ENCODE measurements at regions not wholly inside any gene's neighbourhood (a gene's known extent, or its start where the extent isn't known, plus 50 kb on each side); places are given as distances from the start of the nearest gene placed in this dataset.
"Not testable (repeated sequence)": the region's sequence is repeated elsewhere in the genome, so short reads cannot be mapped to it uniquely, and the experiment has no call there.

DNA sequence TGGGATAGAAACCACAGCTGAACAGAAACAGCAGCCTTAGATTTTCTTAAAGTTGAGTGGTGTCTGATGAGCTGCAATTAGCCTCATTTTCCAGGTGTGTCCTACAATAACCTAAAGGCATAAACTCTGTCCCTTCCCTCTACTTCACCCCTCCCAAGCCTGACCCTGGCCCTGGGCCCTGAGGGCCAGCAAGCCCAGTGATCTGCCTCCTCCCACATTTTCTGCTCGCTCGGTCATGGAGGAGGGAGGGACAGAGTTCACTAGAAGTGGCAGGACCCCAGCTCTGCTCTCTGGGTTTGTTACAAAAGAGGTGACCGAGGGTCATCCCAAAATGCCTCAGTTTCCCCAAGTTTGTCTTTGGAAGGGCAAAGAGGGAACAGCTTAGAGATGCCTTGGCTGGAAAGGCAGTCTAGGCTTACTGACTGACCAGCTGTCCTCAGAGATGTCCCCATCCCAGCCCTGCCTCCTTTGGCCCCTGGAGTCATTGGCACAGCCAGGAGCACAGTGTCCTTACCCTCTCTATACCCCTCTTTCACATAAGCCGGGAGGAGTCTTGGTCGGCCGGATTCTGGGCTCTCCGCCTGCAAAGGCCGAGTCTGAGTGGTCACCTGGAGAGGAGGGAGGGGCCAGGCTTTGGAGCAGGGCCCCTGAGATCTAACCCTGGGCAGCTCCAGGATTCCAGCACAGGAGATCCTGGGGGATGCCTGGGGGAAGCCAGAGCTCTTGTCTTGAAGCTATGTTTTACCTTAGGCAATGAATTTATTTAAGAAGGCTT lies 172.7 kb downstream of the PTPRU start:
- Histone ChIP-seq H3K4me3 (no peak overlapping the region), H3K4me1 (no peaks in the 10 kb centered on the region), H3K36me3 (no peaks in the 10 kb centered on the region), H3K27me3 (no peaks in the 10 kb centered on the region), H3K27ac (no peak overlapping the region), H3K9me3 (no peaks in the 10 kb centered on the region)
- DNase-seq = no peak
- no peak for TF ChIP-seq CTCF (IDR thresholded peaks at IDR 0.05)
- TF ChIP-seq EP300 (IDR thresholded peaks at IDR 0.05) = no peak
- TF ChIP-seq POLR2A (IDR thresholded peaks at IDR 0.05) = no peak
- no peak for TF ChIP-seq POLR2AphosphoS5 (IDR thresholded peaks at IDR 0.05)
- ATAC-seq (ENCODE audit: low FRiP score in 2 of 2) = no peak
- WGBS, 2 donors = 66% methylated on average over 8 of the region's 8 CpGs

DNA sequence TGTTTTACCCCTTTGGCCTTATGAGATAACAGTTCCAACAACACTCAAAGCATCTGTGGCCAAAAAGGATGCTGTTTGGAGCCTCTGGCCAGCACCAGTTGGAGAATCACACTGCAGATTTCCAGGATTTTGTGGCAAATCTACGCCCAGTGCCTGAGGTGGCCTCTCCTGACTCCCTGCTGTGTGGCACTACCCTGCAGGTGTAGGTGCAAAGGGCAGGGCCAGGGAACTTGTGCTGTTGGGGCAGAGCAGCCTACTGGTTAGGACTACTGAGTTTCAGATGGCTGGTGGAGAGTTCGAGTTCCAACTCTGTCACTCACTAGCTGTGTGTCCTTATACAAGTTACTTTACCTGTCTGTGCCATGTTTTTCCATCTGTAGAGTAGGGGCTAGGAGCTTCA lies 170.5 kb downstream of the PTPRU start:
- H3K9me3 ChIP-seq = no peaks in the 10 kb centered on the region
- TF ChIP-seq CTCF (IDR thresholded peaks at IDR 0.05) (no peak), POLR2A (IDR thresholded peaks at IDR 0.05) (no peak), POLR2AphosphoS5 (IDR thresholded peaks at IDR 0.05) (no peak), EP300 (IDR thresholded peaks at IDR 0.05) (no peak)
- DNase-seq = no peak
- H3K36me3 ChIP-seq = no peaks in the 10 kb centered on the region
- H3K4me1 ChIP-seq = no peaks in the 10 kb centered on the region
- 83 to 87% methylated on average over 2 of the region's 2 CpGs for WGBS, 2 donors
- no peak overlapping the region for H3K27ac ChIP-seq
- ATAC-seq (ENCODE audit: low FRiP score in 2 of 2) = no peak
- H3K27me3 ChIP-seq = no peaks in the 10 kb centered on the region
- H3K4me3 ChIP-seq = no peak overlapping the region

- not testable (repeated sequence) for ATAC-seq (ENCODE audit: low FRiP score in 2 of 2); H3K9me3 ChIP-seq; H3K36me3 ChIP-seq; H3K27ac ChIP-seq; H3K4me3 ChIP-seq; DNase-seq; H3K27me3 ChIP-seq; H3K4me1 ChIP-seq
Measured at GRCh38 chr1:29400203-29400602, 163.9 kb downstream of the PTPRU start.

DNA sequence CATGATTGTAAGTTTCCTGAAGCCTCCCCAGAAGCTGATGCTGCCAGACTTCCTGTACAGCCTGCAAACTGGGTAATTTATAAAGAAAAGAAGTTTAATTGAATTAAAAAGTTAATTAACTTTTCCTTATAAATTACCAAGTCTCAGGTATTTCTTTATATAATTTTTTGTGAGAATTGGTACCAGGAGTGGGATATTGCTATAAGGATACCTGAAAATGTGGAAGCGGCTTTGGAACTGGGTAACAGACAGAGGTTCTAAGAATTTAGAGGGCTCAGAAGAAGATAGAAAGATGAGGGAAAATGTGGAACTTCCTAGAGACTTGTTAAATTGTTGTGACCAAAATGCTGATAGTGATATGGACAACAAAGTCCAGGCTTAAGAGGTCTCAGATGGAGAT lies 163.1 kb downstream of the PTPRU start:
- Histone ChIP-seq H3K4me1 (peaks cover 0 to 4% (median 0%) of the 10 kb centered on the region in 4 donors), H3K36me3 (no peaks in the 10 kb centered on the region), H3K4me3 (no peak overlapping the region), H3K27ac (no peak overlapping the region), H3K27me3 (no peaks in the 10 kb centered on the region), H3K9me3 (peaks cover 0 to 8% (median 1%) of the 10 kb centered on the region in 4 donors)
- 45 to 94% methylated on average over 1 of the region's 1 CpG for WGBS, 2 donors
- DNase-seq = no peak
- ATAC-seq (ENCODE audit: low FRiP score in 2 of 2) = no peak
- TF ChIP-seq EP300 (IDR thresholded peaks at IDR 0.05) = no peak
- no peak for TF ChIP-seq POLR2A (IDR thresholded peaks at IDR 0.05)
- TF ChIP-seq CTCF (IDR thresholded peaks at IDR 0.05) = no peak
- no peak for TF ChIP-seq POLR2AphosphoS5 (IDR thresholded peaks at IDR 0.05)

GRCh38 chr1:29398431-29398830 lies 162.1 kb downstream of the PTPRU start:
- Histone ChIP-seq H3K27ac (no peak overlapping the region), H3K4me1 (peaks cover 0 to 4% (median 0%) of the 10 kb centered on the region in 4 donors), H3K9me3 (peaks cover 0 to 8% (median 1%) of the 10 kb centered on the region in 4 donors), H3K36me3 (no peaks in the 10 kb centered on the region), H3K4me3 (no peak overlapping the region), H3K27me3 (no peaks in the 10 kb centered on the region)
- ATAC-seq (ENCODE audit: low FRiP score in 2 of 2) (no peak), DNase-seq (no peak)
- 43 to 49% methylated on average over 3 of the region's 3 CpGs for WGBS, 2 donors
- TF ChIP-seq EP300 (IDR thresholded peaks at IDR 0.05) (no peak), POLR2AphosphoS5 (IDR thresholded peaks at IDR 0.05) (no peak), CTCF (IDR thresholded peaks at IDR 0.05) (no peak), POLR2A (IDR thresholded peaks at IDR 0.05) (no peak)

All from upper lobe of left lung (tissue), 6 donors.